GM13977 (cell line): ENCODE measurements at regions not wholly inside any gene's neighbourhood (a gene's known extent, or its start where the extent isn't known, plus 50 kb on each side); places are given as distances from the start of the nearest gene placed in this dataset.

Experiments used
- DNase-seq: peaks from one replicate; pipeline ENCODE4 v3.0.0; 2012; ENCODE audit warnings: low spot score
- in situ Hi-C: fragments of 300-500 bp; cut with MboI; formaldehyde crosslinking; loops from one replicate; pipeline ENCODE4 v1.12.0; 2022; ENCODE audit warnings: low sequenced_read_pairs, low pct_unique_long_range_greater_than_20kb, mixed read lengths, inconsistent platforms; ENCODE audit not compliant: unreplicated experiment
- TF ChIP-seq, protein P1 (sequence below): IDR thresholded peaks from 2 replicates; pipeline ENCODE4 v1.5.1; 2012; ENCODE audit warnings: mild to moderate bottlenecking, control low read depth; ENCODE audit not compliant: insufficient read depth; ENCODE audit errors: extremely low read depth, missing control alignments

- TF ChIP-seq, protein P1, sequence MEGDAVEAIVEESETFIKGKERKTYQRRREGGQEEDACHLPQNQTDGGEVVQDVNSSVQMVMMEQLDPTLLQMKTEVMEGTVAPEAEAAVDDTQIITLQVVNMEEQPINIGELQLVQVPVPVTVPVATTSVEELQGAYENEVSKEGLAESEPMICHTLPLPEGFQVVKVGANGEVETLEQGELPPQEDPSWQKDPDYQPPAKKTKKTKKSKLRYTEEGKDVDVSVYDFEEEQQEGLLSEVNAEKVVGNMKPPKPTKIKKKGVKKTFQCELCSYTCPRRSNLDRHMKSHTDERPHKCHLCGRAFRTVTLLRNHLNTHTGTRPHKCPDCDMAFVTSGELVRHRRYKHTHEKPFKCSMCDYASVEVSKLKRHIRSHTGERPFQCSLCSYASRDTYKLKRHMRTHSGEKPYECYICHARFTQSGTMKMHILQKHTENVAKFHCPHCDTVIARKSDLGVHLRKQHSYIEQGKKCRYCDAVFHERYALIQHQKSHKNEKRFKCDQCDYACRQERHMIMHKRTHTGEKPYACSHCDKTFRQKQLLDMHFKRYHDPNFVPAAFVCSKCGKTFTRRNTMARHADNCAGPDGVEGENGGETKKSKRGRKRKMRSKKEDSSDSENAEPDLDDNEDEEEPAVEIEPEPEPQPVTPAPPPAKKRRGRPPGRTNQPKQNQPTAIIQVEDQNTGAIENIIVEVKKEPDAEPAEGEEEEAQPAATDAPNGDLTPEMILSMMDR: no peak
- DNase-seq: no peak
- in situ Hi-C loops: no loop called here
These were observed 90.5 kb upstream of the MGAT5 start for GRCh38 chr2:134163336-134163735.

DNA sequence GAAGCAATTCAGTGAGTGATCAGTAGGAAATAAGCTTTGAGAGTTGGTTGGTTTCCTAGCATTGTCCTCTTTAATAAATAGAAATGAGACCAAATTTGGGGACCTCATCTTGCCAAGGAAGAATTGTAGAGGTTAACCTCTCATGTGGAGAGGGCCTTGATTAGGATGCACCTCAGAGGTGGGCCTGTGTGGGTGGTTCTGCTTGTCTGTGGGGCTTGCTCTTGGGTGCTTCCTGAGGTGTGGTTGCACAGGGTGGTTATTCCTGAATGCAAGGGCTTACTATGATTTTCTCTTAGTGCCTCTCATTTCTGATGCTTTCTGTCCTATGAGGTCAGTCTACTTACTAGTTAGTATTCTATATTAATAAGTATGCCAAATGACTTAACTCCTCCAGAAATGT, 89.6 kb upstream of the MGAT5 start:
- TF ChIP-seq, protein P1: no peak
- no peak for DNase-seq
- in situ Hi-C loops: no loop called here

- TF ChIP-seq, protein P1: no peak
- DNase-seq: no peak
- in situ Hi-C loops: no loop called here
These were observed 86.9 kb upstream of the MGAT5 start for GRCh38 chr2:134167015-134167414.

DNA sequence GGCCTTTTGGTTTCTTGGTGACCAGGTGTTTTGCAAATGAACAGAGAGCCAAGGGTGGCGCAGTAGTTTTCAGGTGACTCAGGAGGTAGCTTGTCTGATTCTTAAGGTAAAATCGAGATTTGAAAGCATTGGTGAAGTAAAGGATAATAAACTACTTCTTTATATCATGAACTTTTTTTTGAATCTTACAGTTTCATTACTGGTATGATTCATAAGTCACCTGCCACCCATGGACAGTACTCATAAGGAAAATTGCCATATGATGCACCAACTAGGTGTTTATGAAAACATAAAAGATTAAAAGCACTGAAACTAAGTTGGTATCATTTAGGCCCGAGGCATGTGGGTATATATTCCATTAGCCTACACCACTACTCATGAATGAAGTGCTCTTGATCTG, 84.1 kb upstream of the MGAT5 start:
- TF ChIP-seq, protein P1: no peak
- in situ Hi-C loops: no loop called here
- DNase-seq: no peak

DNA sequence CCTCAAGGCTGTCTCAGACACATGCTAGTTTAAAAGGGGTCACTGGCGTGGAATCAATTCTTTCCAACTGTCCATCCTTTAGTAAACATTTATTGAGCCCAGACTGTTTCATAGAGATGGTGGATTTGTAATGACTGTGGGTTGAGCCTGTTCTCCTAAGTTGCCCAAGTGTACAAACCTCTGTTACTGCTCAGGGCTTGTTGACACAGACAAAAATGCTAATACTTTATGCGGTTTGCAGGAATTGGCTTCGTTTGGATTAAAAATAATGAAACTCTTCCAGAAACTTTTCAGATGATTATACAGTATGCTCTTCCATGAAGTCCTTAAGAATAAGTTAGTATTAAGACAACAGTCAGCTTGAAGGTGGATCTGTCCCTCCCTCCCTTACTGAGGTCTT, 83.6 kb upstream of the MGAT5 start:
- DNase-seq: no peak
- in situ Hi-C loops: no loop called here
- TF ChIP-seq, protein P1: no peak

- TF ChIP-seq, protein P1: no peak
- in situ Hi-C loops: no loop called here
- no peak for DNase-seq
These were observed 83.2 kb upstream of the MGAT5 start for GRCh38 chr2:134170700-134171099.

DNA sequence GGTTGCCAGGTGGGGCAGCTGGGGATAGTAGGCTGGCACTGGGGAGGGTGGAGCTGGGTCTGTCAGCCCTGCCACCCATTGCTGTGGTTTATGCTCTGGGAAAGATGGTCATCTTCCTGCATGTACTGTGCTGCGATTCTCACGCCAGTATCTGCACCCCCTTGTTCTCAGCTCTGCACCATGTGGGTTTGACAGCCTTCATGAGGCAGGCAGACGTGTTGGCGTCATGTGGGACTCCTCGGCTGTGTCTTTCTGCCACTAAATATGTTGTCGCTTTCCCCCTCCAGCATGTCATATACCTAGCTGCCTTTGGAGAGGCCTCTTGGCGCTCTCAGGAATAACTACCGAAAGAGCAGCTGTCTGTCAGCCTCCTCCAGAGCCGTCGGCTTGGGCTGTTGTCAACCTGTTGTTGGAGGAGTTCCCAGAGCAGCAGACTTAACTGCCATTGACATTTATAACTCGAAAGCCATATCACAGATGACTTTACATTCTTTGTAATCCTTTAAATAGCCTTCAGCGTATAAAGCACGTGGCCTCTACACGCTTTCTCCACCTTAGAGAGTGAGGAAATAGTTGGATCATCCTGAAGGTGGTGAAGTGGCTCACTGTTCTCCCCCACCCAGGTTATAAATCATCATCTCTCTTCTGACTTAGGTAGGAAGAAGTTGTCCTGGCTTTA, 80.4 kb upstream of the MGAT5 start:
- DNase-seq: no peak
- in situ Hi-C loops: no loop called here
- TF ChIP-seq, protein P1: no peak
